Fibroblast of skin of right biceps (primary cell): ENCODE measurements at regions not wholly inside any gene's neighbourhood (a gene's known extent, or its start where the extent isn't known, plus 50 kb on each side); places are given as distances from the start of the nearest gene placed in this dataset.

ENCODE experiments used
- DNase-seq: peaks from one replicate; pipeline ENCODE4 v3.0.0-alpha.2; 2013

DNA sequence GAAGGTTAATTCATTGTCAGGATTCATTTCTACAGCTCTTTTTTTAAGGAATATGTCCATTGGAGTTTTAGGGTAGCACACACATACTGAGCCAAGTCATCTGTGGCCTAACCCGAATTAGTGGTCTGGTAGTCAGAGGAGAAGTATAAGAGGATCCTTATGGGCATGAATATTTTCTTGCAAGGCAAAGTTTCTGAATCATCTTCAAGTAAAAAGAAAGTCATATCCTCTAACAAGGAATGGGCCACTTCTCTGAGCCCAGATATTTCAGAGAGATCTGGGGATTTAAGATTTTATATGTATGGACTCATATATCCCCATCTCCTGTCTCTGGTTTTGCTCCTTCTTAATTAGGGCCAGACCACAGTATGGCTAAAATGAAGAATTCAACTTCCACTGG is 99.2 kb upstream of the CDH8 start:
- peak; percentile 76 for DNase-seq

- peak; percentile 27 for DNase-seq
Measured at GRCh38 chr16:62130101-62130500, 93.9 kb upstream of the CDH8 start.

GRCh38 chr16:62105244-62105643 is 69.0 kb upstream of the CDH8 start:
- peak; percentile 3 for DNase-seq

DNA sequence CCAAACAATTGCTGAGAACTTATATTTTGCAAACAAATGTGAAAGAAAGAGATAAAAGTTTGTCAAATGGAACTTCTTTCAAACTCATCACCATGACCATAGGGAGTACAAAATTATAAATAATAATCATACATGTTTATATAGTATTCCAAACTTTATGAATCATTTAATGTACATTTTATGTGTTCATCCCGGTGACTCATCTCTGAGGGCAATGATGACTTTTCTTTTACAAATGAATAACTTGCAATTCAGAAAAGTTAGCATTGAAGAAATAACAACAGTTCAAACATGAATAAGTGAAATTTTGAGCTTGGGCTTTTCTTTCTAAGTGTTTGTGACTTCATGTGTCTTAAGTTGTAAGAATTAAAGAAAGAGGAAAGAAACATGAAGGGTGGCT is 66.3 kb upstream of the CDH8 start:
- DNase-seq = peak; percentile 48

GRCh38 chr16:62100651-62101050 is 64.4 kb upstream of the CDH8 start:
- DNase-seq = no peak

DNA sequence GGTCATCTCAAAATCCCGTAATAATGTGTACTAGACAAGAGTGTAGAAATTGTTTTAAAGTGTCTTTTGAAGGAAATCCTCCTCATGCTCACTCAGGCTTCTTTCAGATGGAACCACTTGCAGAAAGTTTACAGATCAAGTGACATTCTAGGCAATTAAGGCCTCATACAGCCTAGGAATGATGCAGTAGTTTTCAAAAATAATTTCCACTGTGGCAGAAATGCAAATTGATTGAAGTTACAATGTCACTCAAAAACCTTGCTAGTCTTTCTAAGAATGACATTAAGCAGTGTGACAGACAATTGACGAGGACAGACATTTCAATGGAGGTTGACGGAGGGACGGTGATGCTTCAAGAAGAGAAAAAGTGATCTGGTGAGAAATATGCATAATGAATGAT is 53.5 kb upstream of the CDH8 start:
- DNase-seq = no peak

- DNase-seq = no peak
Measured at GRCh38 chr16:62088731-62089410, 52.6 kb upstream of the CDH8 start.
